Endothelial cell of umbilical vein (primary cell): ENCODE measurements at regions not wholly inside any gene's neighbourhood (a gene's known extent, or its start where the extent isn't known, plus 50 kb on each side); places are given as distances from the start of the nearest gene placed in this dataset.

ENCODE experiments used
- CTCF ChIP-seq, 2 donors: IDR thresholded peaks; 1 replicate in 1 of 2; 2 replicates in 1 of 2; pipeline ENCODE4 v1.5.1; 2011; ENCODE audit warnings: low read length in 2 of 2, mild to moderate bottlenecking in 2 of 2, moderate library complexity in 2 of 2, control low read depth in 1 of 2, inconsistent platforms in 1 of 2, low read depth in 1 of 2; ENCODE audit not compliant: insufficient read depth in 1 of 2; ENCODE audit errors: extremely low read depth in 1 of 2
- FOS ChIP-seq: IDR thresholded peaks from 2 replicates; pipeline ENCODE4 v1.6.1; 2011; ENCODE audit warnings: mild to moderate bottlenecking, low read length, moderate library complexity, borderline replicate concordance; ENCODE audit not compliant: insufficient read depth

- no peak for TF ChIP-seq CTCF (IDR thresholded peaks at IDR 0.05; ENCODE audit: extremely low read depth in 1 of 2, insufficient read depth in 1 of 2, low read depth in 1 of 2, low read length in 2 of 2)
- TF ChIP-seq FOS = no peak
These were observed 386.8 kb downstream of the ANKRD50 start for GRCh38 chr4:124325690-124326089.
